ENCODE measurements at regions not wholly inside any gene's neighbourhood (a gene's known extent, or its start where the extent isn't known, plus 50 kb on each side); places are given as distances from the start of the nearest gene placed in this dataset.

- Histone ChIP-seq H3K27me3 (ENCODE audit: insufficient read depth) (no peaks in the 10 kb centered on the region), H3K4me2 (no peak overlapping the region), H2AFZ (peak overlapping the region; percentile 84; the same call in 1 of the 2 replicates), H3K4me1 (ENCODE audit: insufficient read depth) (no peaks in the 10 kb centered on the region), H3K79me2 (replicated peaks; ENCODE audit: insufficient read depth) (no peaks in the 10 kb centered on the region), H3F3A (replicated peaks; ENCODE audit: low read depth) (no peaks in the 10 kb centered on the region), H3K36me3 (ENCODE audit: insufficient read depth) (no peaks in the 10 kb centered on the region), H3K27ac (ENCODE audit: low read depth) (no peak overlapping the region), H3K9me2 (ENCODE audit: insufficient read depth) (no peaks in the 10 kb centered on the region), H4K20me1 (replicated peaks; ENCODE audit: insufficient read depth) (no peaks in the 10 kb centered on the region), H3K4me3 (no peak overlapping the region)
- DNase-seq (ENCODE audit: low spot score) (no peak), ATAC-seq (no peak)
- H3K4me3 Mint-ChIP-seq, result no peak overlapping the region
- no peak for TF ChIP-seq POLR2AphosphoS5 (IDR thresholded peaks at IDR 0.05; ENCODE audit: low read depth)
- TF ChIP-seq NANOG (IDR thresholded peaks at IDR 0.05; ENCODE audit: borderline replicate concordance), result no peak
- TF ChIP-seq, protein P1, sequence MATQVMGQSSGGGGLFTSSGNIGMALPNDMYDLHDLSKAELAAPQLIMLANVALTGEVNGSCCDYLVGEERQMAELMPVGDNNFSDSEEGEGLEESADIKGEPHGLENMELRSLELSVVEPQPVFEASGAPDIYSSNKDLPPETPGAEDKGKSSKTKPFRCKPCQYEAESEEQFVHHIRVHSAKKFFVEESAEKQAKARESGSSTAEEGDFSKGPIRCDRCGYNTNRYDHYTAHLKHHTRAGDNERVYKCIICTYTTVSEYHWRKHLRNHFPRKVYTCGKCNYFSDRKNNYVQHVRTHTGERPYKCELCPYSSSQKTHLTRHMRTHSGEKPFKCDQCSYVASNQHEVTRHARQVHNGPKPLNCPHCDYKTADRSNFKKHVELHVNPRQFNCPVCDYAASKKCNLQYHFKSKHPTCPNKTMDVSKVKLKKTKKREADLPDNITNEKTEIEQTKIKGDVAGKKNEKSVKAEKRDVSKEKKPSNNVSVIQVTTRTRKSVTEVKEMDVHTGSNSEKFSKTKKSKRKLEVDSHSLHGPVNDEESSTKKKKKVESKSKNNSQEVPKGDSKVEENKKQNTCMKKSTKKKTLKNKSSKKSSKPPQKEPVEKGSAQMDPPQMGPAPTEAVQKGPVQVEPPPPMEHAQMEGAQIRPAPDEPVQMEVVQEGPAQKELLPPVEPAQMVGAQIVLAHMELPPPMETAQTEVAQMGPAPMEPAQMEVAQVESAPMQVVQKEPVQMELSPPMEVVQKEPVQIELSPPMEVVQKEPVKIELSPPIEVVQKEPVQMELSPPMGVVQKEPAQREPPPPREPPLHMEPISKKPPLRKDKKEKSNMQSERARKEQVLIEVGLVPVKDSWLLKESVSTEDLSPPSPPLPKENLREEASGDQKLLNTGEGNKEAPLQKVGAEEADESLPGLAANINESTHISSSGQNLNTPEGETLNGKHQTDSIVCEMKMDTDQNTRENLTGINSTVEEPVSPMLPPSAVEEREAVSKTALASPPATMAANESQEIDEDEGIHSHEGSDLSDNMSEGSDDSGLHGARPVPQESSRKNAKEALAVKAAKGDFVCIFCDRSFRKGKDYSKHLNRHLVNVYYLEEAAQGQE (IDR thresholded peaks at IDR 0.05; ENCODE audit: unreplicated experiment), result no peak
- TF ChIP-seq, protein P2, sequence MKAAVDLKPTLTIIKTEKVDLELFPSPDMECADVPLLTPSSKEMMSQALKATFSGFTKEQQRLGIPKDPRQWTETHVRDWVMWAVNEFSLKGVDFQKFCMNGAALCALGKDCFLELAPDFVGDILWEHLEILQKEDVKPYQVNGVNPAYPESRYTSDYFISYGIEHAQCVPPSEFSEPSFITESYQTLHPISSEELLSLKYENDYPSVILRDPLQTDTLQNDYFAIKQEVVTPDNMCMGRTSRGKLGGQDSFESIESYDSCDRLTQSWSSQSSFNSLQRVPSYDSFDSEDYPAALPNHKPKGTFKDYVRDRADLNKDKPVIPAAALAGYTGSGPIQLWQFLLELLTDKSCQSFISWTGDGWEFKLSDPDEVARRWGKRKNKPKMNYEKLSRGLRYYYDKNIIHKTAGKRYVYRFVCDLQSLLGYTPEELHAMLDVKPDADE (IDR thresholded peaks at IDR 0.05), result no peak
- no peak for TF ChIP-seq STAT1 (IDR thresholded peaks at IDR 0.05; ENCODE audit: unreplicated experiment)
- TF ChIP-seq, protein P3, sequence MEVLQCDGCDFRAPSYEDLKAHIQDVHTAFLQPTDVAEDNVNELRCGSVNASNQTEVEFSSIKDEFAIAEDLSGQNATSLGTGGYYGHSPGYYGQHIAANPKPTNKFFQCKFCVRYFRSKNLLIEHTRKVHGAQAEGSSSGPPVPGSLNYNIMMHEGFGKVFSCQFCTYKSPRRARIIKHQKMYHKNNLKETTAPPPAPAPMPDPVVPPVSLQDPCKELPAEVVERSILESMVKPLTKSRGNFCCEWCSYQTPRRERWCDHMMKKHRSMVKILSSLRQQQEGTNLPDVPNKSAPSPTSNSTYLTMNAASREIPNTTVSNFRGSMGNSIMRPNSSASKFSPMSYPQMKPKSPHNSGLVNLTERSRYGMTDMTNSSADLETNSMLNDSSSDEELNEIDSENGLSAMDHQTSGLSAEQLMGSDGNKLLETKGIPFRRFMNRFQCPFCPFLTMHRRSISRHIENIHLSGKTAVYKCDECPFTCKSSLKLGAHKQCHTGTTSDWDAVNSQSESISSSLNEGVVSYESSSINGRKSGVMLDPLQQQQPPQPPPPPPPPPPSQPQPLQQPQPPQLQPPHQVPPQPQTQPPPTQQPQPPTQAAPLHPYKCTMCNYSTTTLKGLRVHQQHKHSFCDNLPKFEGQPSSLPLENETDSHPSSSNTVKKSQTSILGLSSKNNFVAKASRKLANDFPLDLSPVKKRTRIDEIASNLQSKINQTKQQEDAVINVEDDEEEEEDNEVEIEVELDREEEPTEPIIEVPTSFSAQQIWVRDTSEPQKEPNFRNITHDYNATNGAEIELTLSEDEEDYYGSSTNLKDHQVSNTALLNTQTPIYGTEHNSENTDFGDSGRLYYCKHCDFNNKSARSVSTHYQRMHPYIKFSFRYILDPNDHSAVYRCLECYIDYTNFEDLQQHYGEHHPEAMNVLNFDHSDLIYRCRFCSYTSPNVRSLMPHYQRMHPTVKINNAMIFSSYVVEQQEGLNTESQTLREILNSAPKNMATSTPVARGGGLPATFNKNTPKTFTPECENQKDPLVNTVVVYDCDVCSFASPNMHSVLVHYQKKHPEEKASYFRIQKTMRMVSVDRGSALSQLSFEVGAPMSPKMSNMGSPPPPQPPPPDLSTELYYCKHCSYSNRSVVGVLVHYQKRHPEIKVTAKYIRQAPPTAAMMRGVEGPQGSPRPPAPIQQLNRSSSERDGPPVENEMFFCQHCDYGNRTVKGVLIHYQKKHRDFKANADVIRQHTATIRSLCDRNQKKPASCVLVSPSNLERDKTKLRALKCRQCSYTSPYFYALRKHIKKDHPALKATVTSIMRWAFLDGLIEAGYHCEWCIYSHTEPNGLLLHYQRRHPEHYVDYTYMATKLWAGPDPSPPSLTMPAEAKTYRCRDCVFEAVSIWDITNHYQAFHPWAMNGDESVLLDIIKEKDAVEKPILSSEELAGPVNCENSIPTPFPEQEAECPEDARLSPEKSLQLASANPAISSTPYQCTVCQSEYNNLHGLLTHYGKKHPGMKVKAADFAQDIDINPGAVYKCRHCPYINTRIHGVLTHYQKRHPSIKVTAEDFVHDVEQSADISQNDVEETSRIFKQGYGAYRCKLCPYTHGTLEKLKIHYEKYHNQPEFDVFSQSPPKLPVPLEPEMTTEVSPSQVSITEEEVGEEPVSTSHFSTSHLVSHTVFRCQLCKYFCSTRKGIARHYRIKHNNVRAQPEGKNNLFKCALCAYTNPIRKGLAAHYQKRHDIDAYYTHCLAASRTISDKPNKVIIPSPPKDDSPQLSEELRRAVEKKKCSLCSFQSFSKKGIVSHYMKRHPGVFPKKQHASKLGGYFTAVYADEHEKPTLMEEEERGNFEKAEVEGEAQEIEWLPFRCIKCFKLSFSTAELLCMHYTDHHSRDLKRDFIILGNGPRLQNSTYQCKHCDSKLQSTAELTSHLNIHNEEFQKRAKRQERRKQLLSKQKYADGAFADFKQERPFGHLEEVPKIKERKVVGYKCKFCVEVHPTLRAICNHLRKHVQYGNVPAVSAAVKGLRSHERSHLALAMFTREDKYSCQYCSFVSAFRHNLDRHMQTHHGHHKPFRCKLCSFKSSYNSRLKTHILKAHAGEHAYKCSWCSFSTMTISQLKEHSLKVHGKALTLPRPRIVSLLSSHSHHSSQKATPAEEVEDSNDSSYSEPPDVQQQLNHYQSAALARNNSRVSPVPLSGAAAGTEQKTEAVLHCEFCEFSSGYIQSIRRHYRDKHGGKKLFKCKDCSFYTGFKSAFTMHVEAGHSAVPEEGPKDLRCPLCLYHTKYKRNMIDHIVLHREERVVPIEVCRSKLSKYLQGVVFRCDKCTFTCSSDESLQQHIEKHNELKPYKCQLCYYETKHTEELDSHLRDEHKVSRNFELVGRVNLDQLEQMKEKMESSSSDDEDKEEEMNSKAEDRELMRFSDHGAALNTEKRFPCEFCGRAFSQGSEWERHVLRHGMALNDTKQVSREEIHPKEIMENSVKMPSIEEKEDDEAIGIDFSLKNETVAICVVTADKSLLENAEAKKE (CRISPR knock-in tag; IDR thresholded peaks at IDR 0.05), result no peak
- TF ChIP-seq CREB1 (CRISPR knock-in tag; IDR thresholded peaks at IDR 0.05; ENCODE audit: low read depth), result no peak
- no peak for TF ChIP-seq EZH2phosphoT487 (IDR thresholded peaks at IDR 0.05; ENCODE audit: unreplicated experiment)
- TF ChIP-seq EZH2 (IDR thresholded peaks at IDR 0.05; ENCODE audit: low read depth, unreplicated experiment), result no peak
- peaks cover 4% of the 10 kb centered on the region; the same call in 2 of the 3 replicates for H3K36me3 Mint-ChIP-seq (ENCODE audit: low read depth)
- no peaks in the 10 kb centered on the region; the same call in 2 of the 3 replicates for H3K4me1 Mint-ChIP-seq
- peaks cover 8% of the 10 kb centered on the region for H3K9me3 Mint-ChIP-seq
- H3K27ac Mint-ChIP-seq, result 0 out of 2 replicates have a peak overlapping the region, but pooled peaks have one; percentile 12
- no peaks in the 10 kb centered on the region for H3K27me3 Mint-ChIP-seq (ENCODE audit: insufficient read depth, low read depth, poor library complexity)
Measured at GRCh38 chr4:115844180-115844579, 730.8 kb upstream of the NDST4 start.

Data from GM23338 (cell line).